ENCODE measurements at regions not wholly inside any gene's neighbourhood (a gene's known extent, or its start where the extent isn't known, plus 50 kb on each side); places are given as distances from the start of the nearest gene placed in this dataset.
"Not testable (repeated sequence)": the region's sequence is repeated elsewhere in the genome, so short reads cannot be mapped to it uniquely, and the experiment has no call there.

DNA sequence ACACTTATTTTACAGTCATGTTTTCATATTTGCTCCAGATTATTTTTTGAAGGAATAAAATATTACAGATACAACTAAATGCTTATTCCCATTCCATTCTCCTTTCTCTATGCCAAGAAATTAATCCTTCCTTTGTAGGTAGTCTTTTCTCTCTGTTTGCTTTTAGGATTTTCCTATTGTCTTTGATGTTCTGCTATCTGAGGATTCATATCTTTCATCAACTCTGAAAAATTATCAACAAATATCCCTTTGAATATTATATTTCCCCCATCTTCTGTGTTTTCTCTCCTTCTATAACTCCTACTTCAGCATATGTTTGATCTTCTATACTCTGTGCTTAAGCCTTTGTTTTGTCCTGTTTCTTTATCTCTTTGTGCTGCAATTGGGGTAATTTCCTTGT lies 260.4 kb upstream of the RBMS1 start:
- peaks cover 2% of the 10 kb centered on the region for H3K9me3 Mint-ChIP-seq (ENCODE audit: unreplicated experiment)
- FAIRE-seq (no peak), DNase-seq (ENCODE audit: low read depth) (no peak)
- H3K79me2 ChIP-seq (ENCODE audit: insufficient read depth, low read length), result no peaks in the 10 kb centered on the region
- TF ChIP-seq, protein P1, sequence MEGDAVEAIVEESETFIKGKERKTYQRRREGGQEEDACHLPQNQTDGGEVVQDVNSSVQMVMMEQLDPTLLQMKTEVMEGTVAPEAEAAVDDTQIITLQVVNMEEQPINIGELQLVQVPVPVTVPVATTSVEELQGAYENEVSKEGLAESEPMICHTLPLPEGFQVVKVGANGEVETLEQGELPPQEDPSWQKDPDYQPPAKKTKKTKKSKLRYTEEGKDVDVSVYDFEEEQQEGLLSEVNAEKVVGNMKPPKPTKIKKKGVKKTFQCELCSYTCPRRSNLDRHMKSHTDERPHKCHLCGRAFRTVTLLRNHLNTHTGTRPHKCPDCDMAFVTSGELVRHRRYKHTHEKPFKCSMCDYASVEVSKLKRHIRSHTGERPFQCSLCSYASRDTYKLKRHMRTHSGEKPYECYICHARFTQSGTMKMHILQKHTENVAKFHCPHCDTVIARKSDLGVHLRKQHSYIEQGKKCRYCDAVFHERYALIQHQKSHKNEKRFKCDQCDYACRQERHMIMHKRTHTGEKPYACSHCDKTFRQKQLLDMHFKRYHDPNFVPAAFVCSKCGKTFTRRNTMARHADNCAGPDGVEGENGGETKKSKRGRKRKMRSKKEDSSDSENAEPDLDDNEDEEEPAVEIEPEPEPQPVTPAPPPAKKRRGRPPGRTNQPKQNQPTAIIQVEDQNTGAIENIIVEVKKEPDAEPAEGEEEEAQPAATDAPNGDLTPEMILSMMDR (IDR thresholded peaks at IDR 0.05; ENCODE audit: insufficient read depth, low read depth, low read length), result no peak
- TF ChIP-seq EZH2 (IDR thresholded peaks at IDR 0.05; ENCODE audit: insufficient read depth, low read length), result no peak
- no peak overlapping the region for H3K27ac Mint-ChIP-seq (ENCODE audit: unreplicated experiment)
- H3K4me3 Mint-ChIP-seq (ENCODE audit: unreplicated experiment), result no peak overlapping the region
- no peaks in the 10 kb centered on the region for H3K9me3 ChIP-seq (ENCODE audit: insufficient read depth, low read depth, low read length)
- no peak overlapping the region for H3K4me3 ChIP-seq (ENCODE audit: insufficient read depth, low read depth, low read length)
- peaks cover 24% of the 10 kb centered on the region for H3K4me1 ChIP-seq (ENCODE audit: insufficient read depth, low read length)
- no peaks in the 10 kb centered on the region for H3K27me3 Mint-ChIP-seq (ENCODE audit: low read depth, unreplicated experiment)
- H3K27me3 ChIP-seq (ENCODE audit: insufficient read depth, low read length), result no peaks in the 10 kb centered on the region
- H3K36me3 ChIP-seq (ENCODE audit: insufficient read depth, low read length), result no peaks in the 10 kb centered on the region
- H4K20me1 ChIP-seq (ENCODE audit: insufficient read depth, low read length), result no peaks in the 10 kb centered on the region
- no peak overlapping the region for H2AFZ ChIP-seq (ENCODE audit: low read depth, low read length)
- H3K36me3 Mint-ChIP-seq (ENCODE audit: low read depth, unreplicated experiment), result no peaks in the 10 kb centered on the region
- H3K9ac ChIP-seq (ENCODE audit: low read length), result no peak overlapping the region
- peaks cover 30% of the 10 kb centered on the region for H3K4me1 Mint-ChIP-seq (ENCODE audit: low read depth, unreplicated experiment)
- no peak overlapping the region for H3K27ac ChIP-seq (ENCODE audit: low read depth, low read length)
- H3K4me2 ChIP-seq (ENCODE audit: low read length), result no peak overlapping the region

DNA sequence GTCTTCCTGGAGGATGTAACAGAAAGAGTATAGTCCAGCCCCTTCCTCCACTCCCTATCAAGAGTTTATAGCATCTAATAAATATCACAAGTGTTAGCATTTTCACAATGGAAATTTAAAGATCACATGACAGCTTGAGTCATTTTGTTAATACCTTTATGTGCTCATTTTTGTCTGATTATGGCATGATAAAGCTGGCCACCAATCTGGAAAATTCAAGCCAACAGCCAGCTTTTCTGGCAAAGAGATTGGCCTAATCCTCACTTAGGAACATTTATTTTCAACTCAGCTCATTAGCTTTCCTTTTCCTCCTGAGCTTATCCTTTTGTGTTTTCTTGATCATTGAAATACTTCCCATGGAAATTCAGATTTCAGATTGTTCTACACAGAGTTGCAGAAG lies 262.9 kb upstream of the RBMS1 start:
- no peaks in the 10 kb centered on the region for H3K27me3 Mint-ChIP-seq (ENCODE audit: low read depth, unreplicated experiment)
- TF ChIP-seq, protein P1 (IDR thresholded peaks at IDR 0.05; ENCODE audit: insufficient read depth, low read depth, low read length), result no peak
- TF ChIP-seq EZH2 (IDR thresholded peaks at IDR 0.05; ENCODE audit: insufficient read depth, low read length), result no peak
- H3K36me3 ChIP-seq (ENCODE audit: insufficient read depth, low read length), result no peaks in the 10 kb centered on the region
- H3K4me3 ChIP-seq (ENCODE audit: insufficient read depth, low read depth, low read length), result no peak overlapping the region
- FAIRE-seq, result no peak
- H4K20me1 ChIP-seq (ENCODE audit: insufficient read depth, low read length), result no peaks in the 10 kb centered on the region
- no peak overlapping the region for H2AFZ ChIP-seq (ENCODE audit: low read depth, low read length)
- no peak overlapping the region for H3K4me2 ChIP-seq (ENCODE audit: low read length)
- H3K4me3 Mint-ChIP-seq (ENCODE audit: unreplicated experiment), result no peak overlapping the region
- no peak overlapping the region for H3K27ac ChIP-seq (ENCODE audit: low read depth, low read length)
- H3K36me3 Mint-ChIP-seq (ENCODE audit: low read depth, unreplicated experiment), result no peaks in the 10 kb centered on the region
- no peaks in the 10 kb centered on the region for H3K79me2 ChIP-seq (ENCODE audit: insufficient read depth, low read length)
- H3K4me1 ChIP-seq (ENCODE audit: insufficient read depth, low read length), result peaks cover 15% of the 10 kb centered on the region
- no peaks in the 10 kb centered on the region for H3K9me3 ChIP-seq (ENCODE audit: insufficient read depth, low read depth, low read length)
- H3K4me1 Mint-ChIP-seq (ENCODE audit: low read depth, unreplicated experiment), result peaks cover 12% of the 10 kb centered on the region
- H3K9me3 Mint-ChIP-seq (ENCODE audit: unreplicated experiment), result peaks cover 2% of the 10 kb centered on the region
- H3K27ac Mint-ChIP-seq (ENCODE audit: unreplicated experiment), result no peak overlapping the region
- H3K27me3 ChIP-seq (ENCODE audit: insufficient read depth, low read length), result no peaks in the 10 kb centered on the region
- no peak overlapping the region for H3K9ac ChIP-seq (ENCODE audit: low read length)
- DNase-seq (ENCODE audit: low read depth), result no peak

DNA sequence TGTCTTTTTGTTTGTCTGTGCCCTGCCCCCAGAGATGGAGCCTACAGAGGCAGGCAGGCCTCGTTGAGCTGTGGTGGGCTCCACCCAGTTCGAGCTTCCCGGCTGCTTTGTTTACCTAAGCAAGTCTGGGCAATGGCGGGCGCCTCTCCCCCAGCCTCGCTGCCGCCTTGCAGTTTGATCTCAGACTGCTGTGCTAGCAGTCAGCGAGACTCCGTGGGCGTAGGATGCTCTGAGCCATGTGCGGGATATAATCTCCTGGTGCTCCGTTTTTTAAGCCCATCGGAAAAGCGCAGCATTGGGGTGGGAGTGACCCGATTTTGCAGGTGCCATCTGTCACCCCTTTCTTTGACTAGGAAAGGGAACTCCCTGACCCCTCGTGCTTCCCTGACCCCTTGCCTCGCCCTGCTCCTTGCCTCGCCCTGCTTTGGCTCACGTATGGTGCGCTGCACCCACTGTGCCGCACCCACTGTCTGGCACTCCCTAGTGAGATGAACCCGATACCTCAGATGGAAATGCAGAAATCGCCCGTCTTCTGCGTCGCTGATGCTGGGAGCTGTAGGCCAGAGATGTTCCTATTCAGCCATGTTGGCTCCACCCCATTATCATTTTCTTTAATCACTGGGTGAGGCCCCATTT lies 269.0 kb upstream of the RBMS1 start:
- not testable (repeated sequence) for H3K9me3 Mint-ChIP-seq (ENCODE audit: unreplicated experiment); H3K4me3 Mint-ChIP-seq (ENCODE audit: unreplicated experiment); H4K20me1 ChIP-seq (ENCODE audit: insufficient read depth, low read length); H3K4me3 ChIP-seq (ENCODE audit: insufficient read depth, low read depth, low read length); H3K36me3 ChIP-seq (ENCODE audit: insufficient read depth, low read length); H2AFZ ChIP-seq (ENCODE audit: low read depth, low read length); H3K9me3 ChIP-seq (ENCODE audit: insufficient read depth, low read depth, low read length); H3K27ac ChIP-seq (ENCODE audit: low read depth, low read length); H3K4me1 Mint-ChIP-seq (ENCODE audit: low read depth, unreplicated experiment); H3K36me3 Mint-ChIP-seq (ENCODE audit: low read depth, unreplicated experiment); DNase-seq (ENCODE audit: low read depth); H3K27ac Mint-ChIP-seq (ENCODE audit: unreplicated experiment); H3K4me2 ChIP-seq (ENCODE audit: low read length); FAIRE-seq; H3K79me2 ChIP-seq (ENCODE audit: insufficient read depth, low read length); H3K9ac ChIP-seq (ENCODE audit: low read length); H3K4me1 ChIP-seq (ENCODE audit: insufficient read depth, low read length); H3K27me3 Mint-ChIP-seq (ENCODE audit: low read depth, unreplicated experiment); H3K27me3 ChIP-seq (ENCODE audit: insufficient read depth, low read length)

All from astrocyte (in vitro differentiated cells and primary cell).